ENCODE measurements at regions not wholly inside any gene's neighbourhood (a gene's known extent, or its start where the extent isn't known, plus 50 kb on each side); places are given as distances from the start of the nearest gene placed in this dataset.

- Histone ChIP-seq H3K4me2 (ENCODE audit: insufficient read depth, low read length) (no peak overlapping the region), H3K9me3 (ENCODE audit: low read depth, low read length) (no peaks in the 10 kb centered on the region), H3K79me2 (ENCODE audit: insufficient read depth, low read length) (no peaks in the 10 kb centered on the region), H3K4me3 (ENCODE audit: insufficient read depth, low read length) (no peak overlapping the region), H2AFZ (ENCODE audit: low read length) (no peak overlapping the region), H3K4me1 (ENCODE audit: insufficient read depth, low read length) (no peaks in the 10 kb centered on the region), H3K27me3 (ENCODE audit: insufficient read depth, low read length) (peaks cover 3% of the 10 kb centered on the region), H3K36me3 (ENCODE audit: insufficient read depth, low read length) (no peaks in the 10 kb centered on the region), H3K27ac (ENCODE audit: low read depth, low read length) (no peak overlapping the region), H4K20me1 (ENCODE audit: insufficient read depth, low read length) (no peaks in the 10 kb centered on the region)
- DNase-seq (ENCODE audit: insufficient read length, low spot score, missing footprints), result no peak
- TF ChIP-seq CTCF (IDR thresholded peaks at IDR 0.05; ENCODE audit: extremely low read depth, low read depth, low read length), result no peak
Observed at GRCh38 chr1:244220410-244220809, 169.3 kb downstream of the ZBTB18 start.

GRCh38 chr1:244221991-244222390, 170.9 kb downstream of the ZBTB18 start:
- Histone ChIP-seq H3K4me1 (ENCODE audit: insufficient read depth, low read length) (no peaks in the 10 kb centered on the region), H4K20me1 (ENCODE audit: insufficient read depth, low read length) (no peaks in the 10 kb centered on the region), H3K4me3 (ENCODE audit: insufficient read depth, low read length) (no peak overlapping the region), H3K4me2 (ENCODE audit: insufficient read depth, low read length) (no peak overlapping the region), H3K9me3 (ENCODE audit: low read depth, low read length) (no peaks in the 10 kb centered on the region), H3K27me3 (ENCODE audit: insufficient read depth, low read length) (peaks cover 3% of the 10 kb centered on the region), H3K27ac (ENCODE audit: low read depth, low read length) (no peak overlapping the region), H2AFZ (ENCODE audit: low read length) (no peak overlapping the region), H3K79me2 (ENCODE audit: insufficient read depth, low read length) (no peaks in the 10 kb centered on the region), H3K36me3 (ENCODE audit: insufficient read depth, low read length) (no peaks in the 10 kb centered on the region)
- DNase-seq (ENCODE audit: insufficient read length, low spot score, missing footprints), result no peak
- no peak for TF ChIP-seq CTCF (IDR thresholded peaks at IDR 0.05; ENCODE audit: extremely low read depth, low read depth, low read length)

DNA sequence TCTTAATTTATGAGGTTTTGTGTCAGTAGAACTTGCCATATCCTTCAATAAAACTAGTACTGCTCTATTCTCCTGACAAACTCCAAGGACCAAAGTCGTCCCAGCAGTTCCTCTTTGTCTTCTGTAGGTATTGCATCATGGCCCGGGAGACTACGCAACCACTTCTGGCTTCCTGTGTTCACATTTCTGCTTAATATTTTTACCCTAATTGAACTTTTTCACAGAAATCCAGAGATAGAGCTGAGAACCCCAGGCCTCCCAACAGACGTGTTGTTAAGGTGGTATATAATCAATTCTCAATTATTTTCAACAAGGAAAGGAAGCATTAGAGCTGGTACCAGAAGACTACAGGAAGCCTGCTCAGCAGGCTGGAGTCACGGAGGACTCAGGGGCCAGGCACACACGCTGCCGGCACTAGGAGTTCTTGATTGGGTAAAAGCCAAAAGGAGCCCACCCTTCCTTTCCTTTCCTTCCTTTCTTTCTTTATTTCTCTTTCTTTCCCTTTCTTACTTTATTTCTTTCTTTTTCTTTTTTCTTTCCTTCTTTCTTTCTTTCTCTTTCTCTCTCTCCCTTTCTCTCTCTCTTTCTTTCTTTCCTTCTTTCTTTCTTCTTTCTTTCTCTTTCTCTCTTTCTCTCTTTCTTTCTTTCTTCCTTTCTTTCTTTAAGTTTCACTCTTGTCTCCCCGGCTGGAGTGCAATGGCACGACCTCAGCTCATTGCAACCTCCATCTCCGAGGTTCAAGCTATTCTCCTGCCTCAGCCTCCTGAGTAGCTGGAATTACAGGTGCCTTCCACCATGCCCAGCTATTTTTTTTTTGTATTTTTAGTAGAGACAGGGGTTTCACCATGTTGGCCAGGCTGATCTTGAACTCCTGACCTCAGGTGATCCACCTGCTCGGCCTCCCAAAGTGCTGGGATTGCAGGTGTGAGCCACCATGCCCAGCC, 173.7 kb downstream of the ZBTB18 start:
- Histone ChIP-seq H3K27me3 (ENCODE audit: insufficient read depth, low read length) (peaks cover 1% of the 10 kb centered on the region), H2AFZ (ENCODE audit: low read length) (no peak overlapping the region), H3K27ac (ENCODE audit: low read depth, low read length) (no peak overlapping the region), H3K79me2 (ENCODE audit: insufficient read depth, low read length) (no peaks in the 10 kb centered on the region), H3K4me2 (ENCODE audit: insufficient read depth, low read length) (no peak overlapping the region), H3K9me3 (ENCODE audit: low read depth, low read length) (no peaks in the 10 kb centered on the region), H4K20me1 (ENCODE audit: insufficient read depth, low read length) (no peaks in the 10 kb centered on the region), H3K36me3 (ENCODE audit: insufficient read depth, low read length) (no peaks in the 10 kb centered on the region), H3K4me1 (ENCODE audit: insufficient read depth, low read length) (no peaks in the 10 kb centered on the region), H3K4me3 (ENCODE audit: insufficient read depth, low read length) (no peak overlapping the region)
- DNase-seq (ENCODE audit: insufficient read length, low spot score, missing footprints), result no peak
- no peak for TF ChIP-seq CTCF (IDR thresholded peaks at IDR 0.05; ENCODE audit: extremely low read depth, low read depth, low read length)

DNA sequence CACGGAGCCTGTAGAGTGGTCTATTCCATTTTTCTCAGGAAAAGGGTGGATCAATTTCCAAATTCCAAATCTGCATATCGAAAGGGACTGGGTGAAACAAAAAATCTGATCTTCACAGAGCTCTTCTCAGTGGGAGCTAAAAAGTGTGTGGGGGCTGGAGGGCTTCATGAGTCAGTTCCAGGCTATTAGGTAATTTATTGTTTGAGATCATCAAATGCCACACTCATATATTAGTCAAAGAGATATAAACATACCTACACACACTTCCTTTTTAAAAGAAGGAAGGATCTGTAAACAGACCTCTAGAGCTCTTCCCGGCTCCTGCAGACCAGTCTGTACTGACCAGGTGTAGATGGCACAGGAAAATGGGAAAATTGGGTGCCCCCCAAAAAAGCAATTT, 175.4 kb downstream of the ZBTB18 start:
- Histone ChIP-seq H4K20me1 (ENCODE audit: insufficient read depth, low read length) (no peaks in the 10 kb centered on the region), H3K36me3 (ENCODE audit: insufficient read depth, low read length) (no peaks in the 10 kb centered on the region), H3K4me2 (ENCODE audit: insufficient read depth, low read length) (no peak overlapping the region), H3K27ac (ENCODE audit: low read depth, low read length) (no peak overlapping the region), H3K4me1 (ENCODE audit: insufficient read depth, low read length) (peaks cover 3% of the 10 kb centered on the region), H3K79me2 (ENCODE audit: insufficient read depth, low read length) (no peaks in the 10 kb centered on the region), H3K9me3 (ENCODE audit: low read depth, low read length) (no peaks in the 10 kb centered on the region), H3K4me3 (ENCODE audit: insufficient read depth, low read length) (no peak overlapping the region), H2AFZ (ENCODE audit: low read length) (no peak overlapping the region), H3K27me3 (ENCODE audit: insufficient read depth, low read length) (peaks cover 3% of the 10 kb centered on the region)
- no peak for DNase-seq (ENCODE audit: insufficient read length, low spot score, missing footprints)
- TF ChIP-seq CTCF (IDR thresholded peaks at IDR 0.05; ENCODE audit: extremely low read depth, low read depth, low read length), result no peak

Measured in osteoblast (primary cell).